Fibroblast of skin of back (primary cell): ENCODE measurements at regions not wholly inside any gene's neighbourhood (a gene's known extent, or its start where the extent isn't known, plus 50 kb on each side); places are given as distances from the start of the nearest gene placed in this dataset.
"Not testable (repeated sequence)": the region's sequence is repeated elsewhere in the genome, so short reads cannot be mapped to it uniquely, and the experiment has no call there.

Experiments
- DNase-seq: peaks from one replicate; pipeline ENCODE4 v3.0.0-alpha.2; 2013

DNA sequence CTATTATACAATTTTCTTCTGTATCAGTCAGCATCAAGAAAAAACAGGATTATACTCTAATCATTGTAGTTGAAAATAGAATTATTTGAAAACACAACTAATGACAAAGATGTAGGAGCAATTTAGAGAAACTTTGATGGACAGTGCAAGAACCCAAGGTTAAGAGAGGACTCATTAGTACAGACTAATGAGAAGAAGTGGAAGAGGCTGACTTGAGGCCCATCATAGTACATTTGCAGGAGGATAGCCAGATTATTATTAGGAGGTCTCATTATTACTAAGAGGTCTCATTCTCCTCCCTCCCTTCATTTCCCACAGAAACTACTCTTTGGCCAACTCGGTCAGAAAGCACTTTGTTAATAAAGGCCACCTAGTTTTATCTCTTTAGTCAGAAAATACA lies 1983.0 kb downstream of the SUCLG1 start:
- DNase-seq: no peak

- no peak for DNase-seq
These were observed 2030.8 kb downstream of the SUCLG1 start for GRCh38 chr2:82428251-82428650.

GRCh38 chr2:82412021-82412420 lies 2047.1 kb downstream of the SUCLG1 start:
- no peak for DNase-seq

DNA sequence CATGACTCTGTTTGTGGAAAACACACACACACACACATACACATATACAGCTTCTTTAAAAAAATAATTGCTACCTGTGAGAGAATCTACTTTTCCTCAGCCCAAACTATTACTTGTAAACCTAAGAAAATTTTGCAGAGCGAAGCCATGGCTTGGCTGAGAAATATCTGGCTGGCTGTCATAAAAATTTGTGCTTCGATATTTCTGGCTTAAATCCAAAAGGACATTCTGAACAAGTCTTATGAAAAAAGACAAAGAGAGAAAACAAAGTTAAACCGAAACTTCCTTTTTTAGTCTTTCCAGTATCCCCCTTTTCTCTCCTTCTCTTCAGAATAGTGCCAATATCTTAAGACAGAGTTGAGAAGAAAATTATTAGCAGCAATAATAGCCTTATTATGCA lies 2048.0 kb downstream of the SUCLG1 start:
- no peak for DNase-seq

DNA sequence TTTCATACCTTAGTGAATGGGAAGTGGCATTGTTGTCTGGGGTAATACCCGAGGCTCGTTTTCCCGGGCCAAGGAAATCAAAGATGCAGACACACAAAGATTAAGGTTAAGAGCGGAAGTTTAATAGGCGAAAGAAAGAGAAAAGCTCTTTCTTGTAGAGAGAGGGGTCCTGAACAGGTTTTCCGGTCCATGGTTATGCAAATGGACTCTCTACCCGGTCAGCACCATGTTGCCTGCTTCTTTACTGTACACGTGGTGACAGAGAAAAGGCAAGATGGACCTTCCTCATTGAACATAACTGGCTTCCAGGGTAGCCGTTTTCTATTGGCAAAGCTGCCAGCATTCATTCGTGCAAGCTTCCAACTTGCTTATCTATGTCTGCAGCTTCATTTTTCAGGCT lies 2063.5 kb downstream of the SUCLG1 start:
- no peak for DNase-seq

- DNase-seq: no peak
These were observed 2067.7 kb downstream of the SUCLG1 start for GRCh38 chr2:82391386-82391785.

- DNase-seq: no peak
These were observed 2051.1 kb upstream of the LRRTM1 start for GRCh38 chr2:82355622-82356021.

DNA sequence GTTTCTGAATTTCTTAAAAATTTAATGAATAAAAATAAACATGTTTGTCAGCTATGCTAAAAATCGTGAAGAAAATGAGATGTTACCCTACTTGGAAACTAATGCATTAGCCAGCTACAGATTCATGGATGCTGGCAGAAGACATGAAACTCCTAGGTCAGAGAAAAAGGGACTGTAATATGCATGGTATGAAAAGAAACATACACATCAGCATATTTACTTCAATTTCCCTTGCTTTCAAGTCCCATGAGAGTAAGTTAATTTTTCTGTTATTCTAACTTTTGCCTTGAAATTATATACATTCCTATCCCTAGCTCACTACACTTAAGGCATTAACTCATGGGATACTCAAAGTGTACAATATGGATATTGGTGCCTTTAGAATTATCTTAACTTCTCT lies 2041.4 kb upstream of the LRRTM1 start:
- DNase-seq: peak; percentile 30

DNA sequence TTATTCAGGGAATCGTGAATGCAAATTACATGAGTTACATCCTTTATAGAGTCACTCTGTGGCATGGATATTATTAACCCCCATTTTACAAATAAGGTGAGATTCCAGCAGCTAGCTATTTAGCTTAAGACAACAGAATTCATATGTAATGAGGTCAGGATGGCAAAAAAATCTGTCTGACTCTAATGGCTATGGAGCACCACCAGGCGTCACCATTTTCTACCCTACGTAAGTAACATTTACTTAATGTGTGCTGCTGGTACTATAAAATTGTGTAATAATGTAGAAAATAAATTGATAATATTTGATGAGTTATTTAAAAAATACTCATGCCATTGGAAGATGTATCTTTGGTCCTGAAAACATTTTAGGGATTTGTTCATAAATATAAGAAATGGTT lies 2040.1 kb upstream of the LRRTM1 start:
- DNase-seq: peak; percentile 18

DNA sequence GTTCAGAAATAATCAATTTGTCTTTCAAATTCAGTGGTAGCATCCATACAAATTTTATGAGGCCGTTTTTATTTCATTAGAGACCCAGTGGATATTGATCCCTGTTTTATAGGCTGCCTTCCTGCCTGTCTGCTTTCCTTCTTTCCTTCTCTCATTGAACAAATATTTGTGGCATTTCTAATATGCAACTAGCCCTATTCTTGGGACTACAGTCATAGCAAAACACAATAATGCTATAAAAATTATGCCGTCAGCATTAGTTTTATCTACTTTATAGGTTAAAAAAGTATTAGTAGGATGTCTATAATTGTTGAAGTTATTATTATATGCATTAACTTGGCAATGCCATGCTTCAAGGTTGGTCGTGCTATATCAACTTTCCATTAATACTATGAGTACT lies 2037.8 kb upstream of the LRRTM1 start:
- peak; percentile 56 for DNase-seq

- DNase-seq: peak; percentile 53
These were observed 2036.1 kb upstream of the LRRTM1 start for GRCh38 chr2:82340578-82341053.

DNA sequence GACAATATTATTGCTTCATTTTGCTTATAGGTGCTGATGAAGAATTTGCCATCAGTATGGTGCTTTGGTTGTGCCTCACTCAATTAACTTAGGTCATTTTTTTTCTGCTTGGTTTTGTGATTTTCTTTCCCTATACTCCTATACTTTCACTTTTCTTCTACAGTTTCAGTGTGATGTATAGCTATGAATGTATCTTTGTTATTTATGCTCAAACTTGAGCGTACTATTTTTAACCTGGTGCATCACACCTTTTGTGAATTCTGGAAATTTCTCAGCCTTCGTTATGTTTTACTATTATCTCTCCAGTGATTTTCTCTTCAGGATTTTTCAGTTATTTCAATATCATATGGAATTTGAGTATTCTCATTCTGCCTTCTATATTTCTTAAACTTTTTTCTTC lies 2035.3 kb upstream of the LRRTM1 start:
- no peak for DNase-seq

DNA sequence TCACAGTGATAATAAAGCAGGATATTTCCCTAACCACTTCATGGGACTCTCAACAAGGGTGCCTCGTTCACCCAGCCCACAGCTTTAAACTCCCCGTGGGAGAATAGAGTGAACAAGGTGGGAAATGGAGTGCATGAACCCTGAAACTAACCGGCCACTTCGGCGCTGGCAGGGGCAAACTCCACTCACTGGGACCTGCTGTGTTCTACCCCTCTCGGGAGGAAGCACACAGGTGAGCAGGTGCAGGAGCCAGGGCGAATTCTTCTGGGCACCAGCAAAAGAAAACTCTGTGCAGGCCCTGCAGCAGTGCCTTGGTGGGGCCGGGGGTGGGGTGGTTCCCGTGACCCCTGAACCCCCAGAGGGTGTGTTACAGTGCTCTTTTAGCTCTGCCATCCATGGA lies 2029.1 kb upstream of the LRRTM1 start:
- no peak for DNase-seq

- DNase-seq: no peak
These were observed 2025.6 kb upstream of the LRRTM1 start for GRCh38 chr2:82330155-82330554.

GRCh38 chr2:82326180-82326767 lies 2021.7 kb upstream of the LRRTM1 start:
- DNase-seq: not testable (repeated sequence)

DNA sequence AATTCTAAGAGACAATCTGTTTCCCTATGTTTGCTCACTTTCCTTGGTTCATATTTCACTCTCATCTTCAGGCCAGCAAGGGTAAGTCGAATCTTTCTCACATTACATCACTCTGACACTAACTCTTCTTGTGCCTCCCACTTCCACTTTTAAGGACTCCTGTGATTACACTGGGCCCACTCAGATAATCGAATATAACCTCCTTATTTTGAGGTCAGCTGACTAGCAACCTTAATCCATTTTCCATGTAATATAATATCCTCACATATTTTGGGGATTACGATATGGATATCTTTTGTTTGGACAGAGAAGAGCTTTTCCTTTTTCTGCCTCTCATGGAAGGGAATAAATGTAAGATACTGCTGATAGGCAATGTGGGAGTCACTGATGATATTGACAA lies 2015.7 kb upstream of the LRRTM1 start:
- peak; percentile 15 for DNase-seq

GRCh38 chr2:82317012-82317411 lies 2012.5 kb upstream of the LRRTM1 start:
- no peak for DNase-seq

GRCh38 chr2:82316586-82316985 lies 2012.0 kb upstream of the LRRTM1 start:
- DNase-seq: no peak

DNA sequence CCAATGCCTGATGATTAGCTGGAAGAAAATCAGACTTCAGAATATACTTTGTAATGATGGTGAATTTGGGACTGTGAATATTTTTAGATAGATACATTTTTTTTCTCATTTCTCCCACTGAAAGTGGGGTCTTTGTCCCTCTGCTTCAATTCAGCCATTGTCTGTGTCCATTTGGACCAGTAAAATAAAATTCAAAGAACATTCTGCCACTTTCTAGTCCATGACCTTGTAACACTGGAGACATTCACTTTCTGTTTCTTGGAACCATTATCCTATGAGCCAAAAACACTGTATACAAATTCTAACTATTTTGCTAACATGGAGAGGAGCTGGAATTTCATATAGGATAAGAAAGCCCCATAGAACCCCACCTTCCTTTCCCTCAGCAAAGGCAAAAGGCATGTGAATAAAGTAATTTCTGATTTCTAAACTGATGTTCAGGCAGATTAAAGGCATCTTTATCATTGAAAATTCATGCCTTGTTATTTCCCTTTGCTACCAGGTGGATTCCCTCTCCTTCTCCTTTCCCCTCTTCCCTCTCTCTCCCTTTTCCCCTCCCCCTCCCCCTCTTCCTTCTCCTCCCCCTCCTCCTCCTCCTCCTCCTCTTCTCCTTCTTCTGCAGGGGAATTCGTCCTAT lies 2010.4 kb upstream of the LRRTM1 start:
- DNase-seq: no peak

DNA sequence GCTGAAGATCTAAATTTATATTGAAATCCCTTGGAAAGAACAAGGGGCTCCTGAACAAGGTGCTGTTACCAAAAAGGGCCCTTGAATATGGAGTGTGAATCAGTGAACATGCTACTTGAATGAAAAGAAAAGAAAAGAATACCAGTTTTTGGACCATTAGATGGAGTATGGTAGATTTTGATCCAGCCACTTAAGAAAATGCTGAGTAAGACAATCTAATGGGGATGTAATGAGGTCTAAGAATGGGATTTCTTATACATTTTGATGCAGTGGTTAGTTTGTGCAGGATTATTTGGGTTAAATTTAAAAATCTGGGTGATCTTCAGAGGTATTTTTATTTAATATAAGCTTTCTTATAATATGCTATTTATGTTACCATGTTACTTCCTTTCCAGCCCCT lies 2003.0 kb upstream of the LRRTM1 start:
- DNase-seq: no peak

GRCh38 chr2:82301506-82301905 lies 1997.0 kb upstream of the LRRTM1 start:
- no peak for DNase-seq

- DNase-seq: no peak
These were observed 1984.9 kb upstream of the LRRTM1 start for GRCh38 chr2:82289446-82289845.

DNA sequence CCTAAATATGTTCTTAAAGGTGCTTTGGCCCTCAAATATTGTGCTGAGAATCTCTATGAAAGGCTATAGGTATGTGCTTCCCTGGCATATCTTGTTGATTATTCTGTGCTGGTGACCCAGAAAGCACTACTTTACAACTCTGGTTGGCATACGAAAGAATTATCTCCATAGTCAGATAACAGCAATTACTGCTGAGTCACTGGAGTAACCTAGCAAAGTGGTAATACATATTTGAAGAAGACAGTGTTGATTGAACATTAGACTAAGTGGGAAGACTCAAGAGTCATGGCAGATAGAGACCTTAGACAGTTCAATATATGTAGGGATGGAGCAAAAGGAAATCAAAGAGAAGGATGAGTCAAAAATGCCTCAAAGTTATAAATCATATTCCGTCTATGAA lies 1978.5 kb upstream of the LRRTM1 start:
- no peak for DNase-seq

- no peak for DNase-seq
These were observed 1977.7 kb upstream of the LRRTM1 start for GRCh38 chr2:82282111-82282882.
